Jurkat, Clone E6-1 (cell line): ENCODE measurements at regions not wholly inside any gene's neighbourhood (a gene's known extent, or its start where the extent isn't known, plus 50 kb on each side); places are given as distances from the start of the nearest gene placed in this dataset.

ENCODE experiments used
- DNase-seq: peaks from one replicate; pipeline ENCODE4 v3.0.0-alpha.2; 2011; ENCODE audit warnings: low read depth, low spot score
- H3K4me3 ChIP-seq: 2 replicates; pipeline ENCODE4 v1.5.1; 2011; ENCODE audit warnings: mild to moderate bottlenecking, low read length, control low read depth, moderate library complexity

- no peak overlapping the region for H3K4me3 ChIP-seq
- no peak for DNase-seq
Observed at GRCh38 chr3:154728285-154728684, 298.3 kb upstream of the GPR149 start.

- no peak for DNase-seq
- H3K4me3 ChIP-seq = no peak overlapping the region
Observed at GRCh38 chr3:154720921-154721320, 290.9 kb upstream of the GPR149 start.

GRCh38 chr3:154718053-154718452 lies 288.1 kb upstream of the GPR149 start:
- no peak overlapping the region for H3K4me3 ChIP-seq

GRCh38 chr3:154716170-154716569 lies 286.2 kb upstream of the GPR149 start:
- H3K4me3 ChIP-seq = no peak overlapping the region
- no peak for DNase-seq

More at GRCh38 chr3:154718053-154718452, 288.1 kb upstream of the GPR149 start:
- DNase-seq = no peak

- no peak for DNase-seq
- no peak overlapping the region for H3K4me3 ChIP-seq
Observed at GRCh38 chr3:154708554-154708953, 278.6 kb upstream of the GPR149 start.

- no peak overlapping the region for H3K4me3 ChIP-seq
- no peak for DNase-seq
Observed at GRCh38 chr3:154701055-154701454, 271.1 kb upstream of the GPR149 start.

- no peak for DNase-seq
- no peak overlapping the region for H3K4me3 ChIP-seq
Observed at GRCh38 chr3:154690413-154690812, 260.4 kb upstream of the GPR149 start.

- H3K4me3 ChIP-seq = no peak overlapping the region
Observed at GRCh38 chr3:154684440-154684839, 254.4 kb upstream of the GPR149 start.

GRCh38 chr3:154684021-154684420 lies 254.0 kb upstream of the GPR149 start:
- H3K4me3 ChIP-seq = no peak overlapping the region
- peak; percentile 9 for DNase-seq

More at GRCh38 chr3:154684440-154684839, 254.4 kb upstream of the GPR149 start:
- DNase-seq = no peak

GRCh38 chr3:154678041-154678654 lies 248.2 kb upstream of the GPR149 start:
- no peak overlapping the region for H3K4me3 ChIP-seq
- no peak for DNase-seq

GRCh38 chr3:154668835-154669234 lies 238.8 kb upstream of the GPR149 start:
- DNase-seq = no peak
- no peak overlapping the region for H3K4me3 ChIP-seq

GRCh38 chr3:154668187-154668586 lies 238.2 kb upstream of the GPR149 start:
- DNase-seq = no peak
- no peak overlapping the region for H3K4me3 ChIP-seq

- no peak for DNase-seq
- no peak overlapping the region for H3K4me3 ChIP-seq
Observed at GRCh38 chr3:154666542-154666941, 236.6 kb upstream of the GPR149 start.

GRCh38 chr3:154664714-154665113 lies 234.7 kb upstream of the GPR149 start:
- H3K4me3 ChIP-seq = no peak overlapping the region
- no peak for DNase-seq

GRCh38 chr3:154662851-154663250 lies 232.9 kb upstream of the GPR149 start:
- no peak overlapping the region for H3K4me3 ChIP-seq
- DNase-seq = no peak

GRCh38 chr3:154660811-154661210 lies 230.8 kb upstream of the GPR149 start:
- H3K4me3 ChIP-seq = no peak overlapping the region
- DNase-seq = no peak

GRCh38 chr3:154658000-154658399 lies 228.0 kb upstream of the GPR149 start:
- DNase-seq = no peak
- no peak overlapping the region for H3K4me3 ChIP-seq

- no peak overlapping the region for H3K4me3 ChIP-seq
- DNase-seq = no peak
Observed at GRCh38 chr3:154657218-154657617, 227.2 kb upstream of the GPR149 start.

GRCh38 chr3:154656486-154656885 lies 226.5 kb upstream of the GPR149 start:
- no peak for DNase-seq
- no peak overlapping the region for H3K4me3 ChIP-seq

GRCh38 chr3:154642145-154642544 lies 212.2 kb upstream of the GPR149 start:
- no peak overlapping the region for H3K4me3 ChIP-seq
- DNase-seq = peak; percentile 12

- no peak for DNase-seq
- no peak overlapping the region for H3K4me3 ChIP-seq
Observed at GRCh38 chr3:154625756-154626155, 195.8 kb upstream of the GPR149 start.
